HT1080 (cell line): ENCODE measurements at regions not wholly inside any gene's neighbourhood (a gene's known extent, or its start where the extent isn't known, plus 50 kb on each side); places are given as distances from the start of the nearest gene placed in this dataset.

Experiments
- DNase-seq: peaks from one replicate; pipeline ENCODE4 v3.0.0-alpha.2; 2015; ENCODE audit warnings: low read depth

- DNase-seq = no peak
These were observed 51.4 kb upstream of the ITM2B start for GRCh38 chr13:48181482-48182145.

- no peak for DNase-seq
These were observed 54.9 kb upstream of the ITM2B start for GRCh38 chr13:48178126-48178525.

- no peak for DNase-seq
These were observed 56.2 kb upstream of the ITM2B start for GRCh38 chr13:48176781-48177180.

GRCh38 chr13:48175185-48175584 is 57.8 kb upstream of the ITM2B start:
- DNase-seq = no peak

GRCh38 chr13:48167866-48168265 is 65.1 kb upstream of the ITM2B start:
- DNase-seq = no peak

GRCh38 chr13:48165727-48166126 is 67.3 kb upstream of the ITM2B start:
- no peak for DNase-seq

GRCh38 chr13:48165063-48165462 is 67.9 kb upstream of the ITM2B start:
- DNase-seq = peak; percentile 23

GRCh38 chr13:48163061-48163460 is 68.2 kb upstream of the MED4 start:
- no peak for DNase-seq

GRCh38 chr13:48162217-48162616 is 67.3 kb upstream of the MED4 start:
- no peak for DNase-seq

- DNase-seq = no peak
These were observed 66.8 kb upstream of the MED4 start for GRCh38 chr13:48161530-48162179.

- peak; percentile 75 for DNase-seq
These were observed 65.8 kb upstream of the MED4 start for GRCh38 chr13:48160606-48161278.

GRCh38 chr13:48159826-48160225 is 64.9 kb upstream of the MED4 start:
- DNase-seq = peak; percentile 48

GRCh38 chr13:48159401-48159800 is 64.5 kb upstream of the MED4 start:
- peak; percentile 64 for DNase-seq

GRCh38 chr13:48158915-48159314 is 64.0 kb upstream of the MED4 start:
- no peak for DNase-seq

- no peak for DNase-seq
These were observed 63.4 kb upstream of the MED4 start for GRCh38 chr13:48158290-48158689.

GRCh38 chr13:48156466-48156865 is 61.6 kb upstream of the MED4 start:
- peak; percentile 15 for DNase-seq

- peak; percentile 93 for DNase-seq
These were observed 60.9 kb upstream of the MED4 start for GRCh38 chr13:48155848-48156247.

GRCh38 chr13:48154671-48155070 is 59.8 kb upstream of the MED4 start:
- no peak for DNase-seq

GRCh38 chr13:48153186-48153585 is 58.3 kb upstream of the MED4 start:
- DNase-seq = no peak

- DNase-seq = no peak
These were observed 56.7 kb upstream of the MED4 start for GRCh38 chr13:48151363-48152161.

GRCh38 chr13:48148454-48148853 is 53.5 kb upstream of the MED4 start:
- no peak for DNase-seq

GRCh38 chr13:48146636-48147035 is 51.7 kb upstream of the MED4 start:
- no peak for DNase-seq
